K562 (cell line): ENCODE measurements at regions not wholly inside any gene's neighbourhood (a gene's known extent, or its start where the extent isn't known, plus 50 kb on each side); places are given as distances from the start of the nearest gene placed in this dataset.

Experiments
- ATAC-seq: fragments of 200-7000 bp; cut with Tn5 transposase; 3 replicates; pipeline ENCODE4 v1.9.1; 2020; ENCODE audit warnings: moderate library complexity
- BruUV-seq: library from RNA; stranded (reverse); fragments of 400-500 nt; replicated peaks from 2 replicates; lab custom pipeline; 2021; lab: Mats Ljungman, UMichigan
- CTCF ChIA-PET: fragments of 300-600 bp; formaldehyde crosslinking; extraction: SDS; loops from one replicate; lab custom pipeline; 2021; ENCODE audit warnings: low intra/inter-chr PET ratio; lab: Yijun Ruan, JAX
- POLR2A ChIA-PET: fragments of 300-600, 350-650 bp; sonication (Branson Sonifier 250); formaldehyde crosslinking; extraction: SDS; loops from one replicate; lab custom pipeline; 2021; ENCODE audit warnings: antibody characterized with exemption, inconsistent platforms; lab: Yijun Ruan, JAX
- DNase-seq, 4 experiments: peaks; one replicate each; pipeline versions ENCODE4 v3.0.0 to v3.0.0-alpha.2; 2011 to 2018; ENCODE audit warnings: low spot score in 3 of 4, mixed read lengths in 3 of 4; ENCODE audit errors: extremely low read depth in 1 of 4
- FAIRE-seq: peaks from 2 replicates; lab custom pipeline; 2011; peaks lifted over from hg19 to GRCh38; lab: Jason Lieb, UNC
- H2AFZ ChIP-seq: 2 replicates; pipeline ENCODE4 v1.6.0; 2011; ENCODE audit warnings: low read depth, low read length, control low read depth, inconsistent platforms
- H3K27ac ChIP-seq: fragments of 200-600 bp; 3 replicates; pipeline ENCODE4 v1.8.0; 2011; ENCODE audit warnings: low read depth, mild to moderate bottlenecking, control low read depth, inconsistent platforms, low read length, moderate library complexity, mixed read lengths; ENCODE audit errors: extremely low read depth
- H3K27me3 ChIP-seq, 2 experiments: fragments of 300-600 bp in 1 of 2; 2 replicates in 1 of 2; 3 replicates in 1 of 2; pipeline versions ENCODE4 v1.6.0 to v1.8.0; 2011; ENCODE audit warnings: inconsistent platforms in 2 of 2, low read length in 2 of 2, mild to moderate bottlenecking in 1 of 2, mixed read lengths in 1 of 2, moderate library complexity in 1 of 2; ENCODE audit not compliant: control insufficient read depth in 2 of 2, insufficient read depth in 2 of 2
- H3K36me3 ChIP-seq: fragments of 300-600 bp; 3 replicates; pipeline ENCODE4 v1.8.0; 2011; ENCODE audit warnings: mild to moderate bottlenecking, low read length, inconsistent platforms; ENCODE audit not compliant: control insufficient read depth, insufficient read depth
- H3K4me1 ChIP-seq, 2 experiments: fragments of 200-600 bp in 1 of 2; replicated peaks in 1 of 2; 2 replicates in 1 of 2; 3 replicates in 1 of 2; pipeline versions ENCODE4 v1.5.1 to v1.8.0; 2011; ENCODE audit warnings: inconsistent platforms in 2 of 2, low read length in 2 of 2, mild to moderate bottlenecking in 1 of 2, mixed read lengths in 1 of 2, moderate library complexity in 1 of 2; ENCODE audit not compliant: control insufficient read depth in 2 of 2, insufficient read depth in 2 of 2
- H3K4me2 ChIP-seq: 2 replicates; pipeline ENCODE4 v1.6.1; 2011; ENCODE audit warnings: low read length, control low read depth, inconsistent platforms, mixed read lengths; ENCODE audit not compliant: insufficient read depth
- H3K4me3 ChIP-seq: fragments of 200-600 bp; sonication (generic), shearing (Covaris generic); 2 replicates; pipeline ENCODE4 v1.5.1; 2016; ENCODE audit warnings: control low read depth, inconsistent platforms
- H3K79me2 ChIP-seq: fragments of 200-600 bp; 3 replicates; pipeline ENCODE4 v1.8.0; 2011; ENCODE audit warnings: low read length, inconsistent platforms; ENCODE audit not compliant: control insufficient read depth, insufficient read depth
- H3K9ac ChIP-seq, 2 experiments: 2 replicates each; pipeline versions ENCODE4 v1.6.0 to v1.6.1; 2011; ENCODE audit warnings: low read depth in 2 of 2, low read length in 2 of 2, control low read depth in 1 of 2, inconsistent platforms in 1 of 2, mild to moderate bottlenecking in 1 of 2, mixed read lengths in 1 of 2; ENCODE audit not compliant: insufficient read depth in 1 of 2
- H3K9me1 ChIP-seq: one replicate; pipeline ENCODE4 v1.6.0; 2011; ENCODE audit warnings: inconsistent platforms, mild to moderate bottlenecking, low read length, moderate library complexity; ENCODE audit not compliant: control insufficient read depth, insufficient read depth
- H3K9me3 ChIP-seq: replicated peaks from 2 replicates; pipeline ENCODE4 v1.5.1; 2011; ENCODE audit warnings: low read depth, low read length, inconsistent platforms; ENCODE audit not compliant: control insufficient read depth, insufficient read depth
- H4K20me1 ChIP-seq: replicated peaks from 2 replicates; pipeline ENCODE4 v1.6.1; 2011; ENCODE audit warnings: low read length, inconsistent platforms, mixed read lengths; ENCODE audit not compliant: control insufficient read depth, insufficient read depth
- ESRRA ChIP-seq: fragments of 450-650 bp; IDR thresholded peaks from 2 replicates; pipeline ENCODE4 v1.6.1; 2014; ENCODE audit warnings: low read depth, mild to moderate bottlenecking, moderate library complexity, borderline replicate concordance
- ETV6 ChIP-seq, 3 experiments: fragments of 150-350 bp in 1 of 3; sonication (generic) in 1 of 3; formaldehyde crosslinking in 1 of 3; IDR thresholded peaks; 2 replicates each; pipeline versions ENCODE4 v1.6.1 to v1.8.0; 2014 to 2022; ENCODE audit warnings: borderline replicate concordance in 2 of 3, low read depth in 2 of 3, antibody characterized with exemption in 1 of 3, low read length in 1 of 3, mild to moderate bottlenecking in 1 of 3, missing genetic modification reagents in 1 of 3
- JUNB ChIP-seq: fragments of 450-650 bp; formaldehyde crosslinking; conservative IDR thresholded peaks from 2 replicates; pipeline ENCODE4 v1.4.0; 2020; ENCODE audit warnings: mild to moderate bottlenecking
- KAT8 ChIP-seq: fragments of 450-650 bp; IDR thresholded peaks from 2 replicates; pipeline ENCODE4 v1.6.1; 2016; ENCODE audit warnings: low read depth, mild to moderate bottlenecking
- PRMT5 ChIP-seq: sonication (generic); formaldehyde crosslinking; IDR thresholded peaks from 2 replicates; pipeline ENCODE4 v1.5.0; 2020; ENCODE audit warnings: missing genetic modification reagents
- PRPF4 ChIP-seq: fragments of 200-400 bp; formaldehyde crosslinking; IDR thresholded peaks from one replicate; pipeline ENCODE4 v1.6.1; 2017; ENCODE audit warnings: low read length, low read depth, mild to moderate bottlenecking; ENCODE audit not compliant: insufficient read depth, poor library complexity, severe bottlenecking
- ZBTB8A ChIP-seq: fragments of 450-650 bp; IDR thresholded peaks from 2 replicates; pipeline ENCODE4 v1.6.1; 2018; ENCODE audit warnings: mild to moderate bottlenecking, moderate library complexity; ENCODE audit not compliant: partially characterized antibody
- WGBS: fragments of 100-300 bp; shearing (Covaris generic); methylation state at CpG from one replicate; pipeline ENCODE4 v1.1.6; 2016; ENCODE audit warnings: low coverage, mixed read lengths; ENCODE audit not compliant: insufficient coverage; ENCODE audit errors: missing lambda C conversion rate; 5-methylcytosine and 5-hydroxymethylcytosine counted together
- in situ Hi-C: fragments of 300-500 bp; cut with MboI; formaldehyde crosslinking; loops from 4 replicates; pipeline ENCODE4 v1.15.0; 2018; ENCODE audit warnings: inconsistent platforms, mixed read lengths
- intact Hi-C: fragments of 100-400 bp; cut with micrococcal nuclease; formaldehyde crosslinking; loops from 2 replicates; pipeline ENCODE4 v1.14.2; 2022
- TF ChIP-seq, protein P1 (sequence below): sonication (generic); formaldehyde crosslinking; IDR thresholded peaks from 2 replicates; pipeline ENCODE4 v1.8.1; 2022; ENCODE audit warnings: missing genetic modification reagents
- TF ChIP-seq, protein P2 (sequence below): fragments of 250-450 bp; sonication (Bioruptor Pico); IDR thresholded peaks from 2 replicates; pipeline ENCODE4 v1.4.0; 2020
- TF ChIP-seq, protein P3 (sequence below): sonication (generic); formaldehyde crosslinking; IDR thresholded peaks from 2 replicates; pipeline ENCODE4 v1.4.0; 2020; ENCODE audit warnings: mild to moderate bottlenecking, missing genetic modification reagents

- CTCF ChIA-PET, result no interaction called here
These were observed 217.9 kb upstream of the PSMD7 start for GRCh38 chr16:74078511-74079231.

More at GRCh38 chr16:74078511-74079231, 217.9 kb upstream of the PSMD7 start:
- no peak overlapping the region for H3K4me2 ChIP-seq
- no peak for FAIRE-seq
- DNase-seq, result no peak
- under 1% methylated on average over 8 of the region's 8 CpGs for WGBS
- no peaks in the 10 kb centered on the region for H3K9me1 ChIP-seq
- no peaks in the 10 kb centered on the region for H3K27me3 ChIP-seq
- H3K4me3 ChIP-seq, result no peak overlapping the region
- in situ Hi-C loops (no loop called here), intact Hi-C loops (no loop called here)
- no TSS peak for BruUV-seq
- H3K79me2 ChIP-seq, result no peaks in the 10 kb centered on the region
- H4K20me1 ChIP-seq, result no peaks in the 10 kb centered on the region
- H3K9ac ChIP-seq, result no peak overlapping the region
- ATAC-seq, result no peak
- no peaks in the 10 kb centered on the region for H3K4me1 ChIP-seq
- H3K9me3 ChIP-seq, result no peaks in the 10 kb centered on the region
- TF ChIP-seq ZBTB8A (no peak), KAT8 (no peak), ETV6 (IDR thresholded peaks at IDR 0.05; ENCODE audit: borderline replicate concordance in 1 of 2, low read depth in 2 of 2, low read length in 1 of 2) (no peak), ETV6 (CRISPR knock-in tag; IDR thresholded peaks at IDR 0.05; ENCODE audit: borderline replicate concordance) (no peak), ESRRA (no peak), PRMT5 (CRISPR knock-in tag) (no peak), PRPF4 (no peak), JUNB (CRISPR knock-in tag) (no peak)
- TF ChIP-seq, protein P1, sequence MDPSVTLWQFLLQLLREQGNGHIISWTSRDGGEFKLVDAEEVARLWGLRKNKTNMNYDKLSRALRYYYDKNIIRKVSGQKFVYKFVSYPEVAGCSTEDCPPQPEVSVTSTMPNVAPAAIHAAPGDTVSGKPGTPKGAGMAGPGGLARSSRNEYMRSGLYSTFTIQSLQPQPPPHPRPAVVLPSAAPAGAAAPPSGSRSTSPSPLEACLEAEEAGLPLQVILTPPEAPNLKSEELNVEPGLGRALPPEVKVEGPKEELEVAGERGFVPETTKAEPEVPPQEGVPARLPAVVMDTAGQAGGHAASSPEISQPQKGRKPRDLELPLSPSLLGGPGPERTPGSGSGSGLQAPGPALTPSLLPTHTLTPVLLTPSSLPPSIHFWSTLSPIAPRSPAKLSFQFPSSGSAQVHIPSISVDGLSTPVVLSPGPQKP, result no peak
- TF ChIP-seq, protein P2, sequence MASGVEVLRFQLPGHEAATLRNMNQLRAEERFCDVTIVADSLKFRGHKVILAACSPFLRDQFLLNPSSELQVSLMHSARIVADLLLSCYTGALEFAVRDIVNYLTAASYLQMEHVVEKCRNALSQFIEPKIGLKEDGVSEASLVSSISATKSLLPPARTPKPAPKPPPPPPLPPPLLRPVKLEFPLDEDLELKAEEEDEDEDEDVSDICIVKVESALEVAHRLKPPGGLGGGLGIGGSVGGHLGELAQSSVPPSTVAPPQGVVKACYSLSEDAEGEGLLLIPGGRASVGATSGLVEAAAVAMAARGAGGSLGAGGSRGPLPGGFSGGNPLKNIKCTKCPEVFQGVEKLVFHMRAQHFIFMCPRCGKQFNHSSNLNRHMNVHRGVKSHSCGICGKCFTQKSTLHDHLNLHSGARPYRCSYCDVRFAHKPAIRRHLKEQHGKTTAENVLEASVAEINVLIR (CRISPR knock-in tag), result no peak
- TF ChIP-seq, protein P3, sequence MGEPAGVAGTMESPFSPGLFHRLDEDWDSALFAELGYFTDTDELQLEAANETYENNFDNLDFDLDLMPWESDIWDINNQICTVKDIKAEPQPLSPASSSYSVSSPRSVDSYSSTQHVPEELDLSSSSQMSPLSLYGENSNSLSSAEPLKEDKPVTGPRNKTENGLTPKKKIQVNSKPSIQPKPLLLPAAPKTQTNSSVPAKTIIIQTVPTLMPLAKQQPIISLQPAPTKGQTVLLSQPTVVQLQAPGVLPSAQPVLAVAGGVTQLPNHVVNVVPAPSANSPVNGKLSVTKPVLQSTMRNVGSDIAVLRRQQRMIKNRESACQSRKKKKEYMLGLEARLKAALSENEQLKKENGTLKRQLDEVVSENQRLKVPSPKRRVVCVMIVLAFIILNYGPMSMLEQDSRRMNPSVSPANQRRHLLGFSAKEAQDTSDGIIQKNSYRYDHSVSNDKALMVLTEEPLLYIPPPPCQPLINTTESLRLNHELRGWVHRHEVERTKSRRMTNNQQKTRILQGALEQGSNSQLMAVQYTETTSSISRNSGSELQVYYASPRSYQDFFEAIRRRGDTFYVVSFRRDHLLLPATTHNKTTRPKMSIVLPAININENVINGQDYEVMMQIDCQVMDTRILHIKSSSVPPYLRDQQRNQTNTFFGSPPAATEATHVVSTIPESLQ, result no peak
- no peak overlapping the region for H2AFZ ChIP-seq
- no peak overlapping the region for H3K27ac ChIP-seq
- H3K36me3 ChIP-seq, result no peaks in the 10 kb centered on the region
- POLR2A ChIA-PET, result interaction anchor here (0.7 kb wide), 1 partner anchor 179 kb away, joined by 3 read pairs; no protein-coding TSS in a partner anchor
